SK-N-SH (cell line): ENCODE measurements at regions not wholly inside any gene's neighbourhood (a gene's known extent, or its start where the extent isn't known, plus 50 kb on each side); places are given as distances from the start of the nearest gene placed in this dataset.
A peak's percentile ranks its signal among the peaks of the same experiment; 100 is the strongest.

Experiments
- CTCF ChIA-PET: fragments of 300-600, 350-600 bp; formaldehyde crosslinking; extraction: SDS; loops from one replicate; lab custom pipeline; 2021; lab: Yijun Ruan, JAX
- POLR2A ChIA-PET: fragments of 350-600 bp; sonication (Branson Sonifier 250); formaldehyde crosslinking; extraction: SDS; loops from one replicate; lab custom pipeline; 2020; ENCODE audit warnings: antibody characterized with exemption, inconsistent platforms; lab: Yijun Ruan, JAX
- DNase-seq: peaks from one replicate; pipeline ENCODE4 v3.0.0; 2012
- H2AFZ ChIP-seq: fragments of 200-600 bp; sonication (generic); 2 replicates; pipeline ENCODE4 v1.8.1; 2016; ENCODE audit warnings: antibody characterized with exemption, mild to moderate bottlenecking, low read depth
- H3F3A ChIP-seq: fragments of 200-600 bp; sonication (generic); replicated peaks from 2 replicates; pipeline ENCODE3; 2016; ENCODE audit warnings: antibody characterized with exemption, mild to moderate bottlenecking; ENCODE audit not compliant: insufficient read depth
- H3K27ac ChIP-seq, 2 experiments: fragments of 200-500 bp in 1 of 2; fragments of 200-600 bp in 1 of 2; sonication (Bioruptor generic) in 1 of 2; sonication (generic), shearing (Covaris generic) in 1 of 2; 2 replicates each; pipeline versions ENCODE4 v1.5.1 to v1.6.1; 2014 to 2016; ENCODE audit warnings: low read depth in 2 of 2, inconsistent platforms in 1 of 2, low read length in 1 of 2, mild to moderate bottlenecking in 1 of 2, mixed read lengths in 1 of 2
- H3K27me3 ChIP-seq: fragments of 200-600 bp; sonication (generic), shearing (Covaris generic); 2 replicates; pipeline ENCODE4 v1.6.1; 2016; ENCODE audit warnings: mixed run types; ENCODE audit not compliant: insufficient read depth
- H3K36me3 ChIP-seq, 2 experiments: fragments of 200-500 bp in 1 of 2; fragments of 200-600 bp in 1 of 2; sonication (Bioruptor generic) in 1 of 2; sonication (generic) in 1 of 2; replicated peaks in 1 of 2; 2 replicates each; pipeline versions ENCODE3 to v1.5.1; 2014 to 2016; ENCODE audit warnings: low read length in 1 of 2, mild to moderate bottlenecking in 1 of 2; ENCODE audit not compliant: insufficient read depth in 2 of 2, control insufficient read depth in 1 of 2
- H3K4me1 ChIP-seq, 2 experiments: fragments of 200-500 bp in 1 of 2; fragments of 200-600 bp in 1 of 2; sonication (Bioruptor generic) in 1 of 2; sonication (generic), shearing (Covaris generic) in 1 of 2; 2 replicates each; pipeline versions ENCODE4 v1.5.1 to v1.6.1; 2014 to 2016; ENCODE audit warnings: low read depth in 1 of 2, low read length in 1 of 2, mixed run types in 1 of 2; ENCODE audit not compliant: insufficient read depth in 2 of 2, control insufficient read depth in 1 of 2
- H3K4me2 ChIP-seq: fragments of 200-600 bp; sonication (generic), shearing (Covaris generic); 2 replicates; pipeline ENCODE4 v1.6.1; 2017; ENCODE audit warnings: mixed run types
- H3K4me3 ChIP-seq, 2 experiments: fragments of 200-500 bp in 1 of 2; fragments of 200-600 bp in 1 of 2; sonication (Bioruptor generic) in 1 of 2; sonication (generic), shearing (Covaris generic) in 1 of 2; 2 replicates each; pipeline versions ENCODE4 v1.5.1 to v1.8.1; 2014 to 2016; ENCODE audit warnings: low read depth in 2 of 2, inconsistent platforms in 1 of 2, low read length in 1 of 2, mild to moderate bottlenecking in 1 of 2, mixed read lengths in 1 of 2, moderate library complexity in 1 of 2
- H3K79me2 ChIP-seq: fragments of 200-600 bp; sonication (generic); 2 replicates; pipeline ENCODE4 v1.8.1; 2017; ENCODE audit warnings: mild to moderate bottlenecking; ENCODE audit not compliant: insufficient read depth
- H3K9ac ChIP-seq: fragments of 200-600 bp; sonication (generic); 2 replicates; pipeline ENCODE4 v1.6.1; 2017; ENCODE audit warnings: mixed run types
- H3K9me2 ChIP-seq: fragments of 200-600 bp; sonication (generic); 2 replicates; pipeline ENCODE4 v1.6.1; 2017; ENCODE audit warnings: mixed run types
- H3K9me3 ChIP-seq: fragments of 200-600 bp; sonication (generic); 2 replicates; pipeline ENCODE4 v1.6.1; 2017; ENCODE audit warnings: mixed run types, mild to moderate bottlenecking, moderate library complexity
- H4K20me1 ChIP-seq: fragments of 200-600 bp; sonication (generic); 2 replicates; pipeline ENCODE4 v1.6.1; 2017; ENCODE audit warnings: mild to moderate bottlenecking, mixed run types; ENCODE audit not compliant: insufficient read depth
- EP300 ChIP-seq, 2 experiments: IDR thresholded peaks; 2 replicates each; pipeline versions ENCODE4 v1.4.0 to v1.6.1; 2012; ENCODE audit warnings: borderline replicate concordance in 1 of 2, low read depth in 1 of 2, low read length in 1 of 2
- FOSL2 ChIP-seq: IDR thresholded peaks from 2 replicates; pipeline ENCODE4 v1.4.0; 2012; ENCODE audit warnings: low read depth, mild to moderate bottlenecking, moderate library complexity, borderline replicate concordance
- FOXM1 ChIP-seq: IDR thresholded peaks from 2 replicates; pipeline ENCODE4 v1.4.0; 2012; ENCODE audit warnings: low read depth, mild to moderate bottlenecking
- JUND ChIP-seq: IDR thresholded peaks from 2 replicates; pipeline ENCODE4 v1.4.0; 2012
- MEF2A ChIP-seq: IDR thresholded peaks from 2 replicates; pipeline ENCODE4 v1.4.0; 2012; ENCODE audit warnings: low read depth, borderline replicate concordance
- REST ChIP-seq: IDR thresholded peaks from 2 replicates; pipeline ENCODE4 v1.6.1; 2012; ENCODE audit warnings: mild to moderate bottlenecking, low read depth, low read length, moderate library complexity
- SMC3 ChIP-seq: IDR thresholded peaks from 2 replicates; pipeline ENCODE4 v1.6.1; 2012; ENCODE audit warnings: low read depth, low read length, improper control_type of control experiment
- TCF12 ChIP-seq: IDR thresholded peaks from 2 replicates; pipeline ENCODE4 v1.4.0; 2012
- YY1 ChIP-seq: IDR thresholded peaks from 2 replicates; pipeline ENCODE4 v1.4.0; 2012; ENCODE audit warnings: low read depth, mild to moderate bottlenecking
- WGBS: methylation state at CpG from one replicate; pipeline ENCODE4 v1.1.6; 2017; ENCODE audit warnings: low lambda C conversion rate; 5-methylcytosine and 5-hydroxymethylcytosine counted together

DNA sequence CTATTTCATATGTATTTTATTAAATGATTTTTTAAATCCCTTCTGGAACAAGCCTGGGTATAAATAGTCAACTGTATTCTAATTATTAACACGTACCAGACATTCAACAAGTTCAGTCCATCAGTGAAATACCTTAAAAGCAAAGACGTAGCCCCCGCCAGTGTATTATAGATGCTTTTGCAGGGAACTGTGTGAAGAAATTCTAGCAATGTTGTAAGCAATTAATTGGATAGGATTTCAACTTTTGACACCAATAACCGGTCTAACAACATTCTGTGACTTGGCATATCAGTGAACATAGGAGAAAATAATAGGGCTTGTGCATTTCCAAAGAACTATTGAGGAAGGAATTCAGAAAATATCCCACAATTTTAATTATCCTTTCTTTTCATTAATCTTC, 67.2 kb upstream of the TGFBR2 start:
- Histone ChIP-seq H3K4me3 (no peak overlapping the region), H3K79me2 (no peaks in the 10 kb centered on the region), H3F3A (peaks cover 26% of the 10 kb centered on the region), H3K4me1 (peaks cover 0 to 23% of the 10 kb centered on the region in 2 experiments; a peak in 2 of 4 replicates), H2AFZ (no peak overlapping the region), H3K36me3 (no peaks in the 10 kb centered on the region), H4K20me1 (no peaks in the 10 kb centered on the region), H3K9me2 (no peaks in the 10 kb centered on the region), H3K9ac (peak overlapping the region; percentile 39; the same call in 1 of the 2 replicates), H3K9me3 (no peaks in the 10 kb centered on the region), H3K4me2 (peak overlapping the region; percentile 27; the same call in 1 of the 2 replicates), H3K27ac (peak overlapping the region in 1 of 2 experiments; percentile 91; a peak in 3 of 4 replicates), H3K27me3 (no peaks in the 10 kb centered on the region)
- 0 out of 2 replicates have a peak, but pooled peaks have one; percentile 0 for TF ChIP-seq FOXM1
- TF ChIP-seq REST: no peak
- ChIA-PET POLR2A (no interaction called here), CTCF (interaction anchor here (1.0 kb wide), 1 partner anchor 10 kb away, joined by 3 read pairs; no protein-coding TSS in a partner anchor)
- no peak for DNase-seq
- 65% methylated on average over 4 of the region's 4 CpGs for WGBS

DNA sequence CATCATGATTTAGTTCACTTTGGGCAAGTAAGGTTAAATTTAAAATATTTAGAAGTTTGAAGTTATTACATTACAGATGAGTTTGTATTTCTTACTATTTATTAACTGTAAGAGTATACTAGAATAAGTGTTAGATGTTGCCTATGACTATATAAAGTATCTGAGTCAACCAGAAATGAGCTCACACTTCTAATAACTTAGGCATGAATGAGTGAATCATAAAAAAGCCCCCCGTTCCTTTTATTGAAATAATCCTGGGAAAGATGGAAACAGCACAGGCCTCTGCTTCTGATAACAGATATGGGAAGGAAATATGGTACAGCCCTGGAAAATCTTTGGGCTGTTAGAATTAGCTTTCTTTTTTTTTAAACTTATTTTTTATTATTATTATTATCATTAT, 66.6 kb upstream of the TGFBR2 start:
- H3K4me1 ChIP-seq: peaks cover 0 to 28% of the 10 kb centered on the region in 2 experiments; a peak in 3 of 4 replicates
- no peaks in the 10 kb centered on the region for H3K9me3 ChIP-seq
- POLR2A ChIA-PET: no interaction called here
- no peaks in the 10 kb centered on the region for H3K79me2 ChIP-seq
- no peak overlapping the region for H3K4me3 ChIP-seq
- TF ChIP-seq SMC3 (no peak), EP300 (IDR thresholded peaks at IDR 0.05; ENCODE audit: borderline replicate concordance in 1 of 2, low read depth in 1 of 2, low read length in 1 of 2) (peak in 1 of 2 experiments; percentile 51; a peak in 2 of 4 replicates), JUND (peak; percentile 29; the same call in 1 of the 2 replicates), FOSL2 (peak; percentile 81), TCF12 (peak; percentile 42; the same call in 1 of the 2 replicates), MEF2A (peak; percentile 72), YY1 (no peak)
- TF ChIP-seq, all 33 proteins: peak for 5
- no peaks in the 10 kb centered on the region for H3K9me2 ChIP-seq
- peak overlapping the region in 1 of 2 experiments; percentile 91; a peak in 2 of 4 replicates for H3K27ac ChIP-seq
- CTCF ChIA-PET: interaction anchor here (1.0 kb wide), 1 partner anchor 10 kb away, joined by 3 read pairs; no protein-coding TSS in a partner anchor
- H3K9ac ChIP-seq: peak overlapping the region; percentile 39; the same call in 1 of the 2 replicates
- no peak overlapping the region for H2AFZ ChIP-seq
- peaks cover 31% of the 10 kb centered on the region for H3F3A ChIP-seq
- H3K4me2 ChIP-seq: peak overlapping the region; percentile 27; the same call in 1 of the 2 replicates
- no peaks in the 10 kb centered on the region for H4K20me1 ChIP-seq
- no peaks in the 10 kb centered on the region for H3K27me3 ChIP-seq
- no peak for DNase-seq
- no peaks in the 10 kb centered on the region for H3K36me3 ChIP-seq
- 13% methylated on average over 1 of the region's 1 CpG for WGBS
